Activated CD4-positive, alpha-beta T cell treated with anti-CD3 and anti-CD28 coated beads for 36 hours (primary cell): ENCODE measurements at regions not wholly inside any gene's neighbourhood (a gene's known extent, or its start where the extent isn't known, plus 50 kb on each side); places are given as distances from the start of the nearest gene placed in this dataset.

ENCODE experiments used
- ATAC-seq: fragments of 200-7000 bp; cut with Tn5 transposase; one replicate; pipeline ENCODE4 v1.10.0; 2021; ENCODE audit warnings: mild to moderate bottlenecking, moderate library complexity
- CTCF ChIA-PET: fragments of 350-600 bp; sonication (Branson Sonifier 250); formaldehyde crosslinking; loops from one replicate; lab custom pipeline; 2021; ENCODE audit warnings: antibody characterized with exemption; lab: Charles Lee
- POLR2A ChIA-PET: fragments of 350-600 bp; sonication (Branson Sonifier 250); formaldehyde crosslinking; loops from one replicate; lab custom pipeline; 2021; ENCODE audit warnings: antibody characterized with exemption, inconsistent platforms; lab: Charles Lee
- DNase-seq: peaks from one replicate; pipeline ENCODE4 v3.0.0-alpha.2; 2020
- H3K27ac Mint-ChIP-seq: one replicate; pipeline ENCODE4 v1.8.0; 2021; ENCODE audit warnings: mixed read lengths
- H3K27me3 Mint-ChIP-seq: one replicate; pipeline ENCODE4 v1.8.0; 2021; ENCODE audit warnings: mixed read lengths
- H3K36me3 Mint-ChIP-seq: one replicate; pipeline ENCODE4 v1.8.0; 2021; ENCODE audit warnings: low read depth, mixed read lengths
- H3K4me1 Mint-ChIP-seq: one replicate; pipeline ENCODE4 v1.8.0; 2021; ENCODE audit warnings: mixed read lengths
- H3K4me3 Mint-ChIP-seq: one replicate; pipeline ENCODE4 v1.8.0; 2021; ENCODE audit warnings: mild to moderate bottlenecking, moderate library complexity, mixed read lengths
- H3K9me3 Mint-ChIP-seq: one replicate; pipeline ENCODE4 v1.8.0; 2021; ENCODE audit warnings: low read depth, mixed read lengths
- intact Hi-C, 2 experiments: fragments of 100-400 bp; cut with DNase I in 1 of 2; cut with micrococcal nuclease in 1 of 2; formaldehyde crosslinking; loops; one replicate each; pipeline versions ENCODE4 v1.14.2 to v1.15.1; 2022 to 2024; cut with DNase I, micrococcal nuclease

DNA sequence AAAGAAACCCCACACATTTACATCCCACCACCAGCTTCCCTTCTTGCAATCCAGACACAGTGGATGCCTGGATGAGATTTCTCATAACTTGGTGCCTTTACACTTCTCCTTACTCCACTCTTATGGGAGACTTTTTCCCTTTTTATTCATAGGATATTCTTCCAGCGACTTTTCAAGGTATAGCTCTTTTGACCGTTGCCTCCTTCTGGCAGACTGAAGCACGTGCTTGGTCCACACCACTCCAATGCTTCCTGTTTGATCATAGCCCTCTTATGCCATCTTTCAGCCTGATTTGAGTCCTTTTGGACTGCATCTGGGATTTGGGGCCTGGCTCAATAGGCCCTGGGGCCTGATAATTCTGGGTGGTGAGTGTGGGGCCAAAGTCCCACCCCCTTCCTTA, 87.7 kb downstream of the ERCC5 start:
- intact Hi-C loops: no loop called here
- no peak overlapping the region for H3K4me3 Mint-ChIP-seq
- ATAC-seq (no peak), DNase-seq (no peak)
- no peaks in the 10 kb centered on the region for H3K36me3 Mint-ChIP-seq
- CTCF ChIA-PET: interaction anchor here (1.0 kb wide), 1 partner anchor 18 kb away, joined by 3 read pairs; no protein-coding TSS in a partner anchor
- no peaks in the 10 kb centered on the region for H3K9me3 Mint-ChIP-seq
- no peak overlapping the region for H3K27ac Mint-ChIP-seq
- H3K27me3 Mint-ChIP-seq: peaks cover 7% of the 10 kb centered on the region
- no peaks in the 10 kb centered on the region for H3K4me1 Mint-ChIP-seq
- POLR2A ChIA-PET: no interaction called here

- H3K27ac Mint-ChIP-seq: no peak overlapping the region
- ATAC-seq (no peak), DNase-seq (no peak)
- ChIA-PET POLR2A (no interaction called here), CTCF (interaction anchor here (0.7 to 1.0 kb wide), 2 partner anchors 18 to 1496 kb away, joined by 3 read pairs; no protein-coding TSS in a partner anchor)
- no peaks in the 10 kb centered on the region for H3K36me3 Mint-ChIP-seq
- no peaks in the 10 kb centered on the region for H3K9me3 Mint-ChIP-seq
- peaks cover 3% of the 10 kb centered on the region for H3K27me3 Mint-ChIP-seq
- no peaks in the 10 kb centered on the region for H3K4me1 Mint-ChIP-seq
- intact Hi-C loops: no loop called here
- no peak overlapping the region for H3K4me3 Mint-ChIP-seq
These were observed 87.3 kb downstream of the ERCC5 start for GRCh38 chr13:102933122-102933521.

GRCh38 chr13:102932331-102932730, 86.5 kb downstream of the ERCC5 start:
- no peak overlapping the region for H3K27ac Mint-ChIP-seq
- H3K9me3 Mint-ChIP-seq: no peaks in the 10 kb centered on the region
- H3K4me3 Mint-ChIP-seq: no peak overlapping the region
- ChIA-PET CTCF (interaction anchor here (0.7 to 1.0 kb wide), 2 partner anchors 17 to 1495 kb away, joined by 3 read pairs; no protein-coding TSS in a partner anchor), POLR2A (no interaction called here)
- H3K27me3 Mint-ChIP-seq: peaks cover 4% of the 10 kb centered on the region
- intact Hi-C loops: no loop called here
- ATAC-seq: no peak
- no peak for DNase-seq
- no peaks in the 10 kb centered on the region for H3K36me3 Mint-ChIP-seq
- H3K4me1 Mint-ChIP-seq: no peaks in the 10 kb centered on the region

DNA sequence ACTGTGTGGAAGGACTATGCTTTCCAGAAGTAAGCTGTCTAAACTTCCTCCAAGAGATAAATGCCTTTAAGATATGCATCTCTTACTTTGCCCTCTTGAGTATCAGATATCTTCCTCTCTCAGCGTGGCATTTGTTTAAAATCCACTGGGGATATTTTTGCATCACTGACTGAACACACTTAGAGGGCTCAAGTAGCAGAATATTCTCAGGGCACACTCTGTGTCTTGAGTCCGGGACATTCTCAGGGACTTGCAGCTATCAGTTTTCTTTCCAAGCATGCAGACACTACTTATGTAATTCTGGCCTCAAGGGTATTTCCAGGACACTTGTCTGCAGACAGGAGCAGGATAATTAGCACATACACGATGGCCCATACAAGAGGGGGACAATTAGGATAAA, 84.7 kb downstream of the ERCC5 start:
- Mint-ChIP-seq H3K27me3 (peaks cover 9% of the 10 kb centered on the region), H3K36me3 (no peaks in the 10 kb centered on the region), H3K4me3 (no peak overlapping the region), H3K4me1 (no peaks in the 10 kb centered on the region), H3K9me3 (peaks cover under 1% of the 10 kb centered on the region), H3K27ac (no peak overlapping the region)
- intact Hi-C loops: no loop called here
- POLR2A ChIA-PET: no interaction called here
- DNase-seq (no peak), ATAC-seq (no peak)
- CTCF ChIA-PET: no interaction called here

DNA sequence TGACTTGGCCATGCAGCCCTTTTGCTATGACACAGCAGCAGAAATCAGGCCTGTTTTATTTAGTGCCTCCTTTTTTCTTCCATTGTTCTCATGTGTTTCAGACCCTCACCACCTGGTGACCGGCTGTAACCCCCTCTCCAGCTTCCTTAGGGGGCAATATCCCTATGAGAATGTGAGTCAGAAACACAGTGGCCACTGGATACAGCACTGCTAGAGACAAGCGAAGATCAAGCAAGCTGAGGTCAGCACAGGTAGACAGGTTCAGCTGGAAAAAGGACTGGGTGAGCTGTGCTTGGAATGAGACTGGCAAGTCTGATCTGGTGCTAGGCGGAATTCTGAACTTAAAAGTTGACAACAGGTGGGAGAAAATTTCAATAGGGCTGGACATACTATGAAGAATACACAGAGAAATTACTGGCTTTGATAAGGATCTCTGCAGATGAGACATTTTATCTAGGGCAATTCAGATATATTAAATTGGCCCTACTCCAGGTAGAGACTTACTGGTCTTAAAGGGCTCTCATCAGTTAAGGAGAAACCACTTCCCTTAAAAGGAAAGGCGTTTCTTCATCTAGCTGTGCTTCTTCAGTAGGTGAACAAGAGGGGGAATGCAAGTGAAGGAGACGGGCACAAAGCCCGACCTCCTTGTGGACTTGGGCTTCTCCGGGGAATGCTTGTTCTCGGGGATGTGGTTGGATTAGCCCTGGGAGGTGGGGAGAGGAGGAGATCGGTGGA, 83.3 kb downstream of the ERCC5 start:
- H3K27ac Mint-ChIP-seq: no peak overlapping the region
- intact Hi-C loops: no loop called here
- DNase-seq: no peak
- peaks cover 5% of the 10 kb centered on the region for H3K9me3 Mint-ChIP-seq
- H3K4me1 Mint-ChIP-seq: no peaks in the 10 kb centered on the region
- POLR2A ChIA-PET: no interaction called here
- H3K36me3 Mint-ChIP-seq: no peaks in the 10 kb centered on the region
- no peak for ATAC-seq
- H3K4me3 Mint-ChIP-seq: no peak overlapping the region
- CTCF ChIA-PET: no interaction called here
- H3K27me3 Mint-ChIP-seq: peaks cover 12% of the 10 kb centered on the region
